ENCODE measurements at regions not wholly inside any gene's neighbourhood (a gene's known extent, or its start where the extent isn't known, plus 50 kb on each side); places are given as distances from the start of the nearest gene placed in this dataset.

GRCh38 chr2:78023356-78023755 is 501.2 kb upstream of the LRRTM4 start:
- Mint-ChIP-seq H3K4me3 (no peak overlapping the region), H3K36me3 (ENCODE audit: insufficient read depth in 2 of 2) (no peaks in the 10 kb centered on the region), H3K27me3 (ENCODE audit: low read depth) (no peaks in the 10 kb centered on the region), H3K9me3 (peaks cover 2% of the 10 kb centered on the region in 2 donors), H3K4me1 (ENCODE audit: low read depth) (no peaks in the 10 kb centered on the region), H3K27ac (no peak overlapping the region)
- DNase-seq (no peak), ATAC-seq (replicated peaks in 1 of 2) (no peak)

- H3K27ac Mint-ChIP-seq: no peak overlapping the region
- ATAC-seq (replicated peaks in 1 of 2): no peak
These were observed 502.8 kb upstream of the LRRTM4 start for GRCh38 chr2:78024996-78025395.

GRCh38 chr2:78029392-78029995 is 507.3 kb upstream of the LRRTM4 start:
- ATAC-seq (replicated peaks in 1 of 2) (no peak), DNase-seq (no peak)
- Mint-ChIP-seq H3K27ac (no peak overlapping the region), H3K4me1 (ENCODE audit: low read depth) (no peaks in the 10 kb centered on the region), H3K27me3 (ENCODE audit: low read depth) (no peaks in the 10 kb centered on the region), H3K4me3 (no peak overlapping the region), H3K9me3 (peaks cover 2 to 8% of the 10 kb centered on the region in 2 donors), H3K36me3 (ENCODE audit: insufficient read depth in 2 of 2) (peaks cover 0 to 1% of the 10 kb centered on the region in 2 donors)

More at GRCh38 chr2:78024996-78025395, 502.8 kb upstream of the LRRTM4 start:
- peaks cover 2% of the 10 kb centered on the region in 2 donors for H3K9me3 Mint-ChIP-seq
- H3K4me3 Mint-ChIP-seq: no peak overlapping the region
- H3K36me3 Mint-ChIP-seq (ENCODE audit: insufficient read depth in 2 of 2): peaks cover 0 to 1% of the 10 kb centered on the region in 2 donors
- no peak for DNase-seq
- H3K4me1 Mint-ChIP-seq (ENCODE audit: low read depth): no peaks in the 10 kb centered on the region
- no peaks in the 10 kb centered on the region for H3K27me3 Mint-ChIP-seq (ENCODE audit: low read depth)

- no peaks in the 10 kb centered on the region for H3K4me1 Mint-ChIP-seq (ENCODE audit: low read depth)
- H3K27me3 Mint-ChIP-seq (ENCODE audit: low read depth): no peaks in the 10 kb centered on the region
- DNase-seq: no peak
- H3K27ac Mint-ChIP-seq: no peak overlapping the region
- H3K9me3 Mint-ChIP-seq: peaks cover 2 to 8% of the 10 kb centered on the region in 2 donors
- ATAC-seq (replicated peaks in 1 of 2): no peak
- H3K36me3 Mint-ChIP-seq (ENCODE audit: insufficient read depth in 2 of 2): no peaks in the 10 kb centered on the region
- H3K4me3 Mint-ChIP-seq: no peak overlapping the region
These were observed 512.5 kb upstream of the LRRTM4 start for GRCh38 chr2:78034706-78035105.

GRCh38 chr2:78035804-78036203 is 513.6 kb upstream of the LRRTM4 start:
- no peak overlapping the region for H3K27ac Mint-ChIP-seq
- no peaks in the 10 kb centered on the region for H3K36me3 Mint-ChIP-seq (ENCODE audit: insufficient read depth in 2 of 2)
- peaks cover 2 to 10% of the 10 kb centered on the region in 2 donors for H3K9me3 Mint-ChIP-seq
- no peak overlapping the region for H3K4me3 Mint-ChIP-seq
- ATAC-seq (replicated peaks in 1 of 2) (no peak), DNase-seq (no peak)
- no peaks in the 10 kb centered on the region for H3K27me3 Mint-ChIP-seq (ENCODE audit: low read depth)
- no peaks in the 10 kb centered on the region for H3K4me1 Mint-ChIP-seq (ENCODE audit: low read depth)

- Mint-ChIP-seq H3K36me3 (ENCODE audit: insufficient read depth in 2 of 2) (peaks cover 3 to 9% of the 10 kb centered on the region in 2 donors), H3K27ac (no peak overlapping the region), H3K4me1 (ENCODE audit: low read depth) (no peaks in the 10 kb centered on the region), H3K27me3 (ENCODE audit: low read depth) (no peaks in the 10 kb centered on the region), H3K9me3 (peaks cover 21 to 26% of the 10 kb centered on the region in 2 donors), H3K4me3 (no peak overlapping the region)
- no peak for ATAC-seq (replicated peaks in 1 of 2)
- DNase-seq: no peak
These were observed 529.3 kb upstream of the LRRTM4 start for GRCh38 chr2:78051480-78051879.

- Mint-ChIP-seq H3K9me3 (peaks cover 5 to 15% of the 10 kb centered on the region in 2 donors), H3K36me3 (ENCODE audit: insufficient read depth in 2 of 2) (peaks cover 2 to 3% of the 10 kb centered on the region in 2 donors), H3K27me3 (ENCODE audit: low read depth) (no peaks in the 10 kb centered on the region), H3K4me3 (no peak overlapping the region), H3K4me1 (ENCODE audit: low read depth) (no peaks in the 10 kb centered on the region), H3K27ac (no peak overlapping the region)
- no peak for DNase-seq
- no peak for ATAC-seq (replicated peaks in 1 of 2)
These were observed 534.8 kb upstream of the LRRTM4 start for GRCh38 chr2:78056976-78057375.

- no peaks in the 10 kb centered on the region for H3K27me3 Mint-ChIP-seq (ENCODE audit: low read depth)
- H3K4me1 Mint-ChIP-seq (ENCODE audit: low read depth): no peaks in the 10 kb centered on the region
- H3K36me3 Mint-ChIP-seq (ENCODE audit: insufficient read depth in 2 of 2): peaks cover 0 to 2% of the 10 kb centered on the region in 2 donors
- no peak overlapping the region for H3K4me3 Mint-ChIP-seq
- ATAC-seq (replicated peaks in 1 of 2) (no peak), DNase-seq (no peak)
- no peak overlapping the region for H3K27ac Mint-ChIP-seq
- H3K9me3 Mint-ChIP-seq: peaks cover 1 to 14% of the 10 kb centered on the region in 2 donors
These were observed 539.1 kb upstream of the LRRTM4 start for GRCh38 chr2:78061301-78061700.

- DNase-seq (no peak), ATAC-seq (replicated peaks in 1 of 2) (no peak)
- Mint-ChIP-seq H3K4me3 (no peak overlapping the region), H3K4me1 (ENCODE audit: low read depth) (no peaks in the 10 kb centered on the region), H3K36me3 (ENCODE audit: insufficient read depth in 2 of 2) (peaks cover 0 to 2% of the 10 kb centered on the region in 2 donors), H3K9me3 (peaks cover 1 to 14% of the 10 kb centered on the region in 2 donors), H3K27me3 (ENCODE audit: low read depth) (no peaks in the 10 kb centered on the region), H3K27ac (no peak overlapping the region)
These were observed 539.6 kb upstream of the LRRTM4 start for GRCh38 chr2:78061732-78062131.

- no peaks in the 10 kb centered on the region for H3K36me3 Mint-ChIP-seq (ENCODE audit: insufficient read depth in 2 of 2)
- peaks cover 1 to 10% of the 10 kb centered on the region in 2 donors for H3K9me3 Mint-ChIP-seq
- H3K4me3 Mint-ChIP-seq: no peak overlapping the region
- DNase-seq: no peak
- ATAC-seq (replicated peaks in 1 of 2): no peak
- no peaks in the 10 kb centered on the region for H3K27me3 Mint-ChIP-seq (ENCODE audit: low read depth)
- no peaks in the 10 kb centered on the region for H3K4me1 Mint-ChIP-seq (ENCODE audit: low read depth)
- no peak overlapping the region for H3K27ac Mint-ChIP-seq
These were observed 541.3 kb upstream of the LRRTM4 start for GRCh38 chr2:78063246-78064020.

- Mint-ChIP-seq H3K27me3 (ENCODE audit: low read depth) (no peaks in the 10 kb centered on the region), H3K9me3 (peaks cover 1 to 5% of the 10 kb centered on the region in 2 donors), H3K4me1 (ENCODE audit: low read depth) (no peaks in the 10 kb centered on the region)
These were observed 543.2 kb upstream of the LRRTM4 start for GRCh38 chr2:78065366-78065765.

GRCh38 chr2:78068808-78069207 is 546.6 kb upstream of the LRRTM4 start:
- peaks cover 0 to 2% of the 10 kb centered on the region in 2 donors for H3K9me3 Mint-ChIP-seq

More at GRCh38 chr2:78065366-78065765, 543.2 kb upstream of the LRRTM4 start:
- ATAC-seq (replicated peaks in 1 of 2) (no peak), DNase-seq (no peak)
- Mint-ChIP-seq H3K27ac (no peak overlapping the region), H3K4me3 (no peak overlapping the region), H3K36me3 (ENCODE audit: insufficient read depth in 2 of 2) (no peaks in the 10 kb centered on the region)

GRCh38 chr2:78070693-78071092 is 548.5 kb upstream of the LRRTM4 start:
- Mint-ChIP-seq H3K36me3 (ENCODE audit: insufficient read depth in 2 of 2) (peaks cover 1 to 2% of the 10 kb centered on the region in 2 donors), H3K9me3 (peaks cover 7 to 9% of the 10 kb centered on the region in 2 donors)

More at GRCh38 chr2:78068808-78069207, 546.6 kb upstream of the LRRTM4 start:
- DNase-seq: no peak
- no peak overlapping the region for H3K4me3 Mint-ChIP-seq
- H3K27me3 Mint-ChIP-seq (ENCODE audit: low read depth): no peaks in the 10 kb centered on the region
- H3K36me3 Mint-ChIP-seq (ENCODE audit: insufficient read depth in 2 of 2): no peaks in the 10 kb centered on the region
- H3K4me1 Mint-ChIP-seq (ENCODE audit: low read depth): no peaks in the 10 kb centered on the region
- no peak overlapping the region for H3K27ac Mint-ChIP-seq
- ATAC-seq (replicated peaks in 1 of 2): no peak

More at GRCh38 chr2:78070693-78071092, 548.5 kb upstream of the LRRTM4 start:
- ATAC-seq (replicated peaks in 1 of 2) (no peak), DNase-seq (no peak)
- Mint-ChIP-seq H3K27ac (no peak overlapping the region), H3K4me3 (no peak overlapping the region), H3K4me1 (ENCODE audit: low read depth) (no peaks in the 10 kb centered on the region), H3K27me3 (ENCODE audit: low read depth) (no peaks in the 10 kb centered on the region)
